A673 (cell line): ENCODE measurements at regions not wholly inside any gene's neighbourhood (a gene's known extent, or its start where the extent isn't known, plus 50 kb on each side); places are given as distances from the start of the nearest gene placed in this dataset.

Experiments
- BruUV-seq: library from RNA; stranded (reverse); fragments of 400-500 nt; replicated peaks from 2 replicates; lab custom pipeline; 2021; lab: Mats Ljungman, UMichigan
- CTCF ChIA-PET: fragments of 300-600 bp; sonication (Branson Sonifier 250); formaldehyde crosslinking; loops from one replicate; lab custom pipeline; 2022; ENCODE audit warnings: antibody characterized with exemption; lab: Charles Lee
- POLR2A ChIA-PET: fragments of 300-600 bp; sonication (Branson Sonifier 250); formaldehyde crosslinking; loops from one replicate; lab custom pipeline; 2022; ENCODE audit warnings: antibody characterized with exemption; ENCODE audit not compliant: low non-redundant PET; lab: Charles Lee
- DNase-seq: peaks from one replicate; pipeline ENCODE4 v3.0.0-alpha.2; 2015; ENCODE audit warnings: low spot score
- H3K27ac ChIP-seq: fragments of 200-600 bp; sonication (generic); 2 replicates; pipeline ENCODE4 v1.5.1; 2016; ENCODE audit warnings: mixed run types, low read depth, mild to moderate bottlenecking, mixed read lengths, antibody characterized with exemption, low read length; ENCODE audit not compliant: poor library complexity, severe bottlenecking
- H3K27me3 ChIP-seq: fragments of 200-600 bp; sonication (generic); replicated peaks from 2 replicates; pipeline ENCODE4 v1.6.1; 2017; ENCODE audit warnings: mixed run types, low read depth, mild to moderate bottlenecking, mixed read lengths, antibody characterized with exemption, low read length; ENCODE audit not compliant: insufficient read depth, poor library complexity
- H3K36me3 ChIP-seq: fragments of 200-600 bp; sonication (generic); 2 replicates; pipeline ENCODE4 v1.6.1; 2016; ENCODE audit warnings: mixed run types, mild to moderate bottlenecking, mixed read lengths, antibody characterized with exemption, low read length; ENCODE audit not compliant: insufficient read depth, poor library complexity, severe bottlenecking
- H3K4me1 ChIP-seq: fragments of 200-600 bp; sonication (generic); 2 replicates; pipeline ENCODE4 v1.6.1; 2017; ENCODE audit warnings: mixed run types, mild to moderate bottlenecking, mixed read lengths, antibody characterized with exemption, low read length; ENCODE audit not compliant: insufficient read depth, poor library complexity, severe bottlenecking
- H3K4me3 ChIP-seq: fragments of 200-600 bp; sonication (generic); 2 replicates; pipeline ENCODE4 v1.5.1; 2016; ENCODE audit warnings: low read depth, mixed run types, mild to moderate bottlenecking, mixed read lengths, low read length; ENCODE audit not compliant: poor library complexity, severe bottlenecking
- H3K9me3 ChIP-seq: fragments of 200-600 bp; sonication (generic); 2 replicates; pipeline ENCODE4 v1.6.1; 2016; ENCODE audit warnings: mixed run types, low read depth, mild to moderate bottlenecking, mixed read lengths, antibody characterized with exemption, low read length; ENCODE audit not compliant: poor library complexity, severe bottlenecking
- CTCF ChIP-seq: fragments of 300-800, 200-600 bp; sonication (generic); conservative IDR thresholded peaks from 2 replicates; pipeline ENCODE4 v1.5.1; 2017; ENCODE audit warnings: low read depth, mild to moderate bottlenecking, antibody characterized with exemption, low read length, moderate library complexity, mixed read lengths
- EZH2 ChIP-seq: fragments of 200-600 bp; sonication (generic); IDR thresholded peaks from 2 replicates; pipeline ENCODE4 v1.6.1; 2017; ENCODE audit warnings: borderline replicate concordance, low read depth, mild to moderate bottlenecking, mixed read lengths, antibody characterized with exemption, low read length; ENCODE audit not compliant: poor library complexity, severe bottlenecking
- intact Hi-C: fragments of 100-400 bp; cut with micrococcal nuclease; formaldehyde crosslinking; loops from one replicate; pipeline ENCODE4 v1.10.0; 2022; ENCODE audit not compliant: unreplicated experiment

DNA sequence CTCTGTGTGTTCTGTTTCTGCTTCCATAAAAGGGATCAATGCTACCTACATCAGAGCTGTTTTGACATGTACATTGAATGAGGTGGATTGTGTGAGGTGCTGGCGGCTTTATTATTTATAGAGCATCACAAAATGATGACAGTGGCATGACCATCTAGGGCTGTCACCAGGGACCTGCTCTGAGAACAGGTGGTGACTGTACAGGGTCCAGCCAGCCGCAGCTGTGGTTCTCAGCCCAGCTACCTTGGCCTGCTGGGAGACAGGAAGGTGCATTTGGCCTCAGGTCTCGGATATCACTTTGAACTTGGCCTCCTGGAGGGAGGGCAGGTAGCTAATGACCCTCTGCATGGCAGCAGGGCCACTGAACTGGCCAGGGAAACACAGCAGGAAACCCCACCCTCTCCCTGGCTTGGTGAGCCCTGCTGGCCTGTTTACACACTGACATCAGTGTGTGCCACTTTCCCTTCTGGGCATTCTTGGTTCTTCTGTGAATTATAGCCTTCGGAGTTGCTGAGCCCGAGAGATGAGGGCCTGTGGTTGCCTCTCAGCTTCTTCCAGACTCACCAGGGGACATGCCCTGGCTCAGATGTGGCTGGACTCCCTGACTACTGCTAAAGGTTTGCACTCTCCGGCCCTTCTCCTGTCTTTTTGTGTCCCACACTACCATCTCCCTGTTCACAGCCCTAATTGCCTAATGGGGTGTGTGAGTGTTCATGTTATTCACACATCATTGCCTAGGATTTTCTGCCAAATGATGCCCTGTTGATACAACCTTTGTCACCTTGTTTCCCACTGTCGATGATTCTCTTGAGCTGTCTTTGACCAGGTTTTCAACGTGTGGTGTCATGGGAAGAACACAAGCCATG is 109.2 kb upstream of the RAB12 start:
- POLR2A ChIA-PET = no interaction called here

DNA sequence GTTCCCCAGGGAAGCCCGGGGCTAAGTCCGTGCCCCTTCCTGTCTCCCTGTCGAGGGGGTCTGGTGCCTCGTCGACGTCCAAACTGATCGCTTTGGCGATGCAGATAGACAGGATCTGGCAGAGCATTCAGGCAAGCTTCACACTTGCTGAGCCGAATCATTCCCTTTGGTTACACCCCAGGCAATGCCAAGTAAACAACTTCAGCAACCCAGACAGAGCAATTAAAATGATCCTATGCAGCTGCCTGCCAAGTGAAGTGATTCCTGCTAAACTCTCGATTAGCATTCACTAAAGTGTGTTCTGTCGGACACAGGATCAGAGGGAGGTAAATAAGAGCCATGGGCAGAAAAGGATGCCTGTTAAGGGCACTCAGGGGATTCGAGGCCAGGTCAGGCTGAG is 108.2 kb upstream of the RAB12 start:
- Histone ChIP-seq H3K27ac (no peak overlapping the region), H3K36me3 (no peaks in the 10 kb centered on the region), H3K4me1 (no peaks in the 10 kb centered on the region), H3K27me3 (peaks cover 12% of the 10 kb centered on the region), H3K4me3 (no peak overlapping the region), H3K9me3 (no peaks in the 10 kb centered on the region)
- DNase-seq = peak; percentile 11
- no TSS peak for BruUV-seq
- TF ChIP-seq EZH2 (no peak), CTCF (no peak)
- POLR2A ChIA-PET = no interaction called here
- intact Hi-C loops = no loop called here
- CTCF ChIA-PET = no interaction called here

More for the DNA sequence above, 109.2 kb upstream of the RAB12 start:
- CTCF ChIA-PET = no interaction called here
- no peaks in the 10 kb centered on the region for H3K9me3 ChIP-seq
- no peaks in the 10 kb centered on the region for H3K4me1 ChIP-seq
- intact Hi-C loops = no loop called here
- H3K27ac ChIP-seq = no peak overlapping the region
- no peak overlapping the region for H3K4me3 ChIP-seq
- TF ChIP-seq EZH2 (no peak), CTCF (no peak)
- no TSS peak for BruUV-seq
- no peaks in the 10 kb centered on the region for H3K36me3 ChIP-seq
- H3K27me3 ChIP-seq = peaks cover 13% of the 10 kb centered on the region
- DNase-seq = no peak

DNA sequence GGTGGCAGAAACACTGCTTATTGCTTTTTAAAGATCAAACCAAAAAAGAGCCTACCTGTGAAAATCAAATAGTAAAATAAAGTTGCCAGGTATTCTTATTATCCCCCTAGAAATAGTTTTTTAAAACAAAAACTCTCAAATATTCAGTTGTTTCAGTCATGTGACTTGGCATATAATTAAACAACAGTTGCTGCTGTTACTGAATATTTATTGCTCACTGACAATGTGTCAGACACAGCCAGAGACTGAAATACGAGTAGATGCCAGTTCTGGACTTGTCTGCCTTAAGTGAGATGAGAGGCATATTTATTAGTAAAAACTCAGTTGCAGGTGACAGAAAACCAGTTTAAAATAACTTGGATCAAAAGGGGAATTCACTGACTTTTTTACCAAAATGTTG is 106.0 kb upstream of the RAB12 start:
- Histone ChIP-seq H3K27ac (no peak overlapping the region), H3K27me3 (peaks cover 10% of the 10 kb centered on the region), H3K36me3 (no peaks in the 10 kb centered on the region), H3K4me3 (no peak overlapping the region), H3K4me1 (no peaks in the 10 kb centered on the region), H3K9me3 (no peaks in the 10 kb centered on the region)
- TF ChIP-seq EZH2 (no peak), CTCF (no peak)
- CTCF ChIA-PET = no interaction called here
- no TSS peak for BruUV-seq
- no peak for DNase-seq
- POLR2A ChIA-PET = no interaction called here
- intact Hi-C loops = no loop called here
